ENCODE measurements at regions not wholly inside any gene's neighbourhood (a gene's known extent, or its start where the extent isn't known, plus 50 kb on each side); places are given as distances from the start of the nearest gene placed in this dataset.

DNA sequence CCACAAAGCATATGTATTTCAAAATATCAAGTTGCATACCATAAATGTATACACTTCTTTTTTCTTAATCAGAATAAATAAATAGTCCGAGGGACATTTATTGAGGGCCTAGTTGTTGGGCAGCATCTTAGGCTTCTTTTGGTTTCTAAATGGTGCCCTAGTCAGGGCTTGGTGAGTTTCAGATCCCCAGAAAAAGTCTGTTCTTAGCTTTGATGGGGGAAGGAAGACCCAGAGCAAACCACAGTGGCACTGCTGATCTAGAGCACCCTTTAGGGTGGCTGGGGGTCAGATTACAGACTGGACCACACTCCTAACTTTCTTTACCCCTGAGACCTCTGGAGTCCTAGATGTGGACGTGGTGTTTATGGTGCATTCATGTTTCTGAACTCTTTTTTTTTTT lies 97.8 kb downstream of the C9orf152 start:
- TF ChIP-seq, protein P1, sequence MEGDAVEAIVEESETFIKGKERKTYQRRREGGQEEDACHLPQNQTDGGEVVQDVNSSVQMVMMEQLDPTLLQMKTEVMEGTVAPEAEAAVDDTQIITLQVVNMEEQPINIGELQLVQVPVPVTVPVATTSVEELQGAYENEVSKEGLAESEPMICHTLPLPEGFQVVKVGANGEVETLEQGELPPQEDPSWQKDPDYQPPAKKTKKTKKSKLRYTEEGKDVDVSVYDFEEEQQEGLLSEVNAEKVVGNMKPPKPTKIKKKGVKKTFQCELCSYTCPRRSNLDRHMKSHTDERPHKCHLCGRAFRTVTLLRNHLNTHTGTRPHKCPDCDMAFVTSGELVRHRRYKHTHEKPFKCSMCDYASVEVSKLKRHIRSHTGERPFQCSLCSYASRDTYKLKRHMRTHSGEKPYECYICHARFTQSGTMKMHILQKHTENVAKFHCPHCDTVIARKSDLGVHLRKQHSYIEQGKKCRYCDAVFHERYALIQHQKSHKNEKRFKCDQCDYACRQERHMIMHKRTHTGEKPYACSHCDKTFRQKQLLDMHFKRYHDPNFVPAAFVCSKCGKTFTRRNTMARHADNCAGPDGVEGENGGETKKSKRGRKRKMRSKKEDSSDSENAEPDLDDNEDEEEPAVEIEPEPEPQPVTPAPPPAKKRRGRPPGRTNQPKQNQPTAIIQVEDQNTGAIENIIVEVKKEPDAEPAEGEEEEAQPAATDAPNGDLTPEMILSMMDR (conservative IDR thresholded peaks at IDR 0.05): no peak
- H3K27ac ChIP-seq: no peak overlapping the region

DNA sequence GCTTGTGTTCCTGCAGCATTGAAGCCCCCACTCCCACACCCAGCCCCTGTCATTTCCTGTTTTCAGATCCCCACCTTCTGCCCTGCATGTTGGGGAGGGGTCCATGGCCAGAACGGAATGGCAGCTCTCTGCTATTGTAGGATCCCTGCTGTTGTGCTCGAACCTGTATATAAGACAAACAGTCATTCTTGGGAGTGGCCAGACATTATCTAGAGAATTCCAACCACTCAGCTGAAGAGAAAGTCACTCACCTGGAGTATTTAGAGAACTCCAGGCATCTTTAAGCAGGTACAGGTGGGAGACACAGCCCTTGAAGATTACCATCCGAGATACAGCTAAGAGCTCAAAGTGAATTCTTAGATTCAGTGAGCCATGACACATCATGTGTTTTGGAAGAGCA lies 96.1 kb downstream of the C9orf152 start:
- TF ChIP-seq, protein P1 (conservative IDR thresholded peaks at IDR 0.05): no peak
- no peak overlapping the region for H3K27ac ChIP-seq

DNA sequence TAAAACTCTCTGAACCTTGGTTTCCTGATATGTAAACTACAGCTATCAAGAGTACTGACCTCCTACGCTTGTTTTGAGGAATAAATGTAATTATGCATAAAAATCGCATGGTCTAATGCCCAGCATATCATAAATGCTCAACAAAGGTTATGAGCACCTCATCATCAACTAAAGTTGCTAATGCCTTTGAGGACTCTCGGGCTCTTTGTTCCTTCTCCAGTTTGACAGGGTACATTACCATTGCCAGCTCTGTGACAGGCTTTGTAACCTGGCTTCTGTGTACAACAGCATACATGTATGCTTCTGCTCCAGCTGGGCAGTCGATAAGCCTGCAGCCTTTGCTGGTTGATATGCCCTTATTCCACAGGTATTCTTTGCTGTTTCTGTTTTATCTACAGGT lies 95.2 kb downstream of the C9orf152 start:
- no peak overlapping the region for H3K27ac ChIP-seq
- TF ChIP-seq, protein P1 (conservative IDR thresholded peaks at IDR 0.05): no peak

DNA sequence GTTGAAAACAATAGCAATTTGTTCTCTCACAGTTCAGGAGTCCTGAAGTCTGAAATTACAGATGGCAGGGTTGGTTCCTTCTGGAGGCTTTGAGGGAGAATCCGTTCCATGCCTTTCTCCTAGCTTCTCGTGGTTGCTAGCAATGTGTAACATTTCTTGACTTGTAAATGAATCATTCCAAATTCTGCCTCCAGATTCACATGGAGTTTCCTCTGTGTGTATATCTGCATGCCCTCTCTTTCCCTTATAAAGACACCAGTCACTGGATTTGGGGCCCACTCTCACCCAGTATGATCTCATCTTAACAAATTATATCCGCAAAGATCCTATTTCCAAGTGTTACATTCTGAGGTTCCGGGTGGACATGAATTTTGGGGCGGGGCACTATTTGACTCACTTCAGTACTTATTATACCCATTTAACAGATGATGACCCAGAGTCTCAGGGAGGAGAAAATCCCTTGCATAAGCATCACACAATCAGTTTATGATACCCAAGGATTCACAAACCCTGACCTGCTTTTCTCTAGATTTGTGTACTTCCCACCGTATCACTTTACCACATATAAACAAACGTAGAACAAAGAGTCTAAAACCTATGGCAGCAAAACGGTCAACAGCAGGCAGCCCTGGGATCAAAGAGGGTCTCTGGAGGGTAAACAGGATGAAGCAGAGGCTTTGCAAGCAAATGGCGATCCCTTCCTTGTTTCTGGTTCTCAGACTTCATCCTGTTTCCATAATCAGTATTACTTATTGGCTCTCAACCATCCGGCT lies 93.7 kb downstream of the C9orf152 start:
- TF ChIP-seq, protein P1 (conservative IDR thresholded peaks at IDR 0.05): no peak
- H3K27ac ChIP-seq: no peak overlapping the region

DNA sequence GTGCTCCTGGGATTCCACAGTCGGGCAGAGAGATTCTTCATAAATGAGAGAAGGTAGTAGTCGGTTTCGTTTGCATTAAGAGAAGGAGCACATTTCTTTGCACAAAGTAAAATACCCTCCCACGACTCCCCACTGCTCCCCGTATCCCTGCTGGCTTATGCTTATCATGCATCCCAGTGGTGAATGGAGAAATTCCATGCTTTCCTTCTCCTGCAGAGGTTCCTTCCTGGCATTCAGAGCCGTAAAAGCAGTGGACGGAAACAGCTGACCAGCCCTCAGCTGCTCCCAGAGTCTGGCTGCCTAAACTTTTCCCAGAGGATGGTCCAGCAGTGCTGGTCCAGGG lies 93.1 kb downstream of the C9orf152 start:
- H3K27ac ChIP-seq: no peak overlapping the region
- TF ChIP-seq, protein P1 (conservative IDR thresholded peaks at IDR 0.05): no peak

DNA sequence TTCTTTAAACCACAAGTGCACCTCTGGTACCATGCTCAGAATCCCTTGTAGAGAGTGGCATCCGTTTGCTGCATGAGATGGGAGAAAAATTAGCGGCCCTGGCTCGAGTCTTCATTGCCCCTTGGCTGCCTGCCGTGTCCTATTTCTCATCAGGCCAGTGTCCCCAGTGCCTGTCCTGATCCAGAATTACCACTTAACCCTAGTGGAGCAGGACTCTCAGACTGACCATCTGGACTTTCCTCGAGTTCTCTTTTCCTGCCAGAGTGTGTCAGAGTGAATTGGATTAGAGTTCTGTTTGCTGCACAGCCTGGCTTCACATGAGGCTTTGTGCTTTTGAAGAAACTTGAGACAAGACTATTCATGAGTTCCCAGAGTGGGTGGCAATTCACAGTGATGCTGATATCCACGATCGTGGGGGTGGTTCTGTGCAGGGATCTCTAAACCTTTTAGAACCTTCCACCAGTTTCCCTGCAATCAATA lies 92.6 kb downstream of the C9orf152 start:
- TF ChIP-seq, protein P1 (conservative IDR thresholded peaks at IDR 0.05): no peak

DNA sequence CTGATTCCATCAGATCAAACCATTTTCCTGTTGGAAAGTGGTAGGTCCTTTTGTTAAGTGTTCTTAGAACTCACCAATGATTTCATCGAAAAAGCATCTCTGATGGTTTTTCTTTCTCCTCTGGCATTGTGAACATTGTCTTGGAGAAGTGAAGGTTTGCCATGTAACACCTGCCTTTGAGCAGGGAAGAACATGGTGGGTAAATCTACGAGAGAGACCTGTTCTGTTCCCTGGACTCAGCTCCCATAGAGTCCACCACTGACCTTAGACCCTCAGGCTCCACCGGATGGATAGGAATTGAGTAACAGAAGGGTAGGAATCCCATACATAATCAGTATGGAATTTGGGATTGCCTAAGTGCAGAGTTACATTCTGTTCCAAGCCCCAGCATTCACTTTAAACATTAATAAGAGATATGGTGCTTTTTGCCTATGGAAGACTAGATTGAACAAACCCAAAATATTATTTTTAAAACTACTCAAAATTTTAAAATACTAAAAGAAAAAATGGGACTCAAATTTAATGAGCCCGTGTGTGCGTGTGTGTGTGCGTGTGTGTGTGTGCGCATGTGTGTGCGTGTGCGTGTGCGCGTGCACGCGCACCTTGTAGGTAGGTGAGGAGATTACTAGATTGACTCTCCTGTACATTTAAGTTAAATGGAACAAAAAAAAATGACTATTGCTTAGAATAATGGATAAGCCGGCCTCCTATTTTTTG lies 92.0 kb downstream of the C9orf152 start:
- TF ChIP-seq, protein P1 (conservative IDR thresholded peaks at IDR 0.05): no peak
- no peak overlapping the region for H3K27ac ChIP-seq

More for the DNA sequence above, 92.6 kb downstream of the C9orf152 start:
- no peak overlapping the region for H3K27ac ChIP-seq

Data from VCaP (cell line).